ENCODE measurements at regions not wholly inside any gene's neighbourhood (a gene's known extent, or its start where the extent isn't known, plus 50 kb on each side); places are given as distances from the start of the nearest gene placed in this dataset.

GRCh38 chr1:214980921-214981320 lies 101.6 kb upstream of the KCNK2 start:
- TF ChIP-seq CTCF (conservative IDR thresholded peaks at IDR 0.05; ENCODE audit: low read length) (no peak), EZH2phosphoT487 (IDR thresholded peaks at IDR 0.05; ENCODE audit: borderline replicate concordance) (no peak)
